Astrocyte (in vitro differentiated cells and primary cell): ENCODE measurements at regions not wholly inside any gene's neighbourhood (a gene's known extent, or its start where the extent isn't known, plus 50 kb on each side); places are given as distances from the start of the nearest gene placed in this dataset.

ENCODE experiments used
- DNase-seq: peaks from one replicate; pipeline ENCODE4 v3.0.0-alpha.2; 2010; ENCODE audit warnings: low read depth
- FAIRE-seq: peaks from 2 replicates; lab custom pipeline; 2011; peaks lifted over from hg19 to GRCh38; lab: Jason Lieb, UNC
- H2AFZ ChIP-seq: 2 replicates; pipeline ENCODE4 v1.6.0; 2012; ENCODE audit warnings: low read depth, low read length, inconsistent platforms
- H3K27ac ChIP-seq: 2 replicates; pipeline ENCODE4 v1.5.1; 2011; ENCODE audit warnings: low read depth, low read length, inconsistent platforms
- H3K27me3 ChIP-seq: 2 replicates; pipeline ENCODE4 v1.6.0; 2011; ENCODE audit warnings: low read length, inconsistent platforms; ENCODE audit not compliant: insufficient read depth
- H3K36me3 ChIP-seq: 2 replicates; pipeline ENCODE4 v1.5.1; 2011; ENCODE audit warnings: low read length, inconsistent platforms; ENCODE audit not compliant: insufficient read depth
- H3K4me1 ChIP-seq: 2 replicates; pipeline ENCODE4 v1.5.1; 2011; ENCODE audit warnings: low read length, inconsistent platforms; ENCODE audit not compliant: insufficient read depth
- H3K4me2 ChIP-seq: 2 replicates; pipeline ENCODE4 v1.6.0; 2012; ENCODE audit warnings: low read length, inconsistent platforms
- H3K4me3 ChIP-seq: 2 replicates; pipeline ENCODE4 v1.5.1; 2011; ENCODE audit warnings: low read depth, mild to moderate bottlenecking, low read length, inconsistent platforms; ENCODE audit not compliant: insufficient read depth
- H3K79me2 ChIP-seq: 2 replicates; pipeline ENCODE4 v1.6.0; 2012; ENCODE audit warnings: mild to moderate bottlenecking, low read length, inconsistent platforms; ENCODE audit not compliant: insufficient read depth
- H3K9ac ChIP-seq: 2 replicates; pipeline ENCODE4 v1.6.0; 2012; ENCODE audit warnings: mild to moderate bottlenecking, low read length, inconsistent platforms
- H3K9me3 ChIP-seq: 2 replicates; pipeline ENCODE4 v1.5.1; 2012; ENCODE audit warnings: low read depth, mild to moderate bottlenecking, low read length, inconsistent platforms; ENCODE audit not compliant: insufficient read depth
- H4K20me1 ChIP-seq: 2 replicates; pipeline ENCODE4 v1.6.0; 2012; ENCODE audit warnings: low read length, inconsistent platforms; ENCODE audit not compliant: insufficient read depth
- H3K27ac Mint-ChIP-seq: one replicate; pipeline ENCODE4 v1.8.0; 2021; ENCODE audit warnings: mild to moderate bottlenecking, mixed read lengths; ENCODE audit not compliant: unreplicated experiment
- H3K27me3 Mint-ChIP-seq: one replicate; pipeline ENCODE4 v1.8.0; 2021; ENCODE audit warnings: low read depth, mixed read lengths; ENCODE audit not compliant: unreplicated experiment
- H3K36me3 Mint-ChIP-seq: one replicate; pipeline ENCODE4 v1.8.0; 2021; ENCODE audit warnings: low read depth, mixed read lengths; ENCODE audit not compliant: unreplicated experiment
- H3K4me1 Mint-ChIP-seq: one replicate; pipeline ENCODE4 v1.8.0; 2021; ENCODE audit warnings: low read depth, mixed read lengths; ENCODE audit not compliant: unreplicated experiment
- H3K4me3 Mint-ChIP-seq: one replicate; pipeline ENCODE4 v1.8.0; 2021; ENCODE audit warnings: mild to moderate bottlenecking, moderate library complexity, mixed read lengths; ENCODE audit not compliant: unreplicated experiment
- H3K9me3 Mint-ChIP-seq: one replicate; pipeline ENCODE4 v1.8.0; 2021; ENCODE audit warnings: mild to moderate bottlenecking, mixed read lengths; ENCODE audit not compliant: unreplicated experiment
- CTCF ChIP-seq: IDR thresholded peaks from 2 replicates; pipeline ENCODE4 v1.5.1; 2011; ENCODE audit warnings: low read depth, mild to moderate bottlenecking, inconsistent platforms, low read length, moderate library complexity; ENCODE audit not compliant: insufficient read depth
- EZH2 ChIP-seq: IDR thresholded peaks from 2 replicates; pipeline ENCODE4 v1.6.1; 2012; ENCODE audit warnings: mild to moderate bottlenecking, low read length, inconsistent platforms; ENCODE audit not compliant: insufficient read depth

DNA sequence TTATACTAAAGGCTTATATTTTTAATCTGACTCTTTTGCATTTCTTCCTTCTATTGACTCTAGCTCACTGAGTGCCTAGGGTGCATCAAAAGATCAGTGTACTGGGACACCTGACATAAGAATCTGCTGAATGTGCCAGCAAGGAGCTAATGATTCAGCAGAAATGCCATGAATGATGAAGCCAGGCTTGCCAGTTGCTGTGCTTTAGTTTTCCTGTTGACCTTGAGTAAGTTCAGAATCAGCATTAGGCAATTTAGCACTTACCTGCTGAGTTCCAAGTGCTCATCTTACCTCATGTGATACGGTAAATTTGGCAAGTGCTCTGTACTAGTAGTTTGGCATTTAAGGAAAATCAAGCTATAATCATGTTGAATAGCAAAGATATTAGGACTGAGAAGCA lies 523.2 kb upstream of the B3GALT2 start:
- H3K9ac ChIP-seq, result no peak overlapping the region
- H3K27me3 Mint-ChIP-seq, result no peaks in the 10 kb centered on the region
- H3K4me1 ChIP-seq, result no peaks in the 10 kb centered on the region
- H3K27ac Mint-ChIP-seq, result no peak overlapping the region
- DNase-seq, result no peak
- no peaks in the 10 kb centered on the region for H3K36me3 Mint-ChIP-seq
- no peaks in the 10 kb centered on the region for H3K79me2 ChIP-seq
- H4K20me1 ChIP-seq, result no peaks in the 10 kb centered on the region
- H3K4me3 Mint-ChIP-seq, result no peak overlapping the region
- no peaks in the 10 kb centered on the region for H3K36me3 ChIP-seq
- no peaks in the 10 kb centered on the region for H3K9me3 ChIP-seq
- no peak overlapping the region for H3K4me3 ChIP-seq
- H3K4me2 ChIP-seq, result no peak overlapping the region
- H3K9me3 Mint-ChIP-seq, result no peaks in the 10 kb centered on the region
- no peak overlapping the region for H2AFZ ChIP-seq
- no peak for FAIRE-seq
- H3K27ac ChIP-seq, result no peak overlapping the region
- no peaks in the 10 kb centered on the region for H3K27me3 ChIP-seq
- no peak for TF ChIP-seq CTCF
- TF ChIP-seq EZH2, result no peak
- H3K4me1 Mint-ChIP-seq, result peaks cover 5% of the 10 kb centered on the region

- no peaks in the 10 kb centered on the region for H3K4me1 ChIP-seq
- Mint-ChIP-seq H3K27me3 (no peaks in the 10 kb centered on the region), H3K9me3 (no peaks in the 10 kb centered on the region), H3K4me1 (peaks cover 7% of the 10 kb centered on the region), H3K27ac (no peak overlapping the region), H3K4me3 (no peak overlapping the region), H3K36me3 (no peaks in the 10 kb centered on the region)
- no peak overlapping the region for H3K27ac ChIP-seq
- H3K4me3 ChIP-seq, result no peak overlapping the region
- H2AFZ ChIP-seq, result no peak overlapping the region
- no peaks in the 10 kb centered on the region for H3K36me3 ChIP-seq
- H3K79me2 ChIP-seq, result no peaks in the 10 kb centered on the region
- no peaks in the 10 kb centered on the region for H3K27me3 ChIP-seq
- FAIRE-seq (no peak), DNase-seq (peak; percentile 78)
- no peak for TF ChIP-seq EZH2
- no peak for TF ChIP-seq CTCF
- H4K20me1 ChIP-seq, result no peaks in the 10 kb centered on the region
- H3K9ac ChIP-seq, result no peak overlapping the region
- peak overlapping the region; percentile 16 for H3K4me2 ChIP-seq
- H3K9me3 ChIP-seq, result no peaks in the 10 kb centered on the region
Observed at GRCh38 chr1:193707271-193708021, 521.0 kb upstream of the B3GALT2 start.

GRCh38 chr1:193706766-193707165 lies 520.4 kb upstream of the B3GALT2 start:
- H3K9me3 Mint-ChIP-seq, result no peaks in the 10 kb centered on the region
- Histone ChIP-seq H3K27me3 (no peaks in the 10 kb centered on the region), H3K36me3 (no peaks in the 10 kb centered on the region), H3K9ac (no peak overlapping the region), H3K79me2 (no peaks in the 10 kb centered on the region), H3K27ac (no peak overlapping the region), H3K4me1 (no peaks in the 10 kb centered on the region), H3K4me3 (no peak overlapping the region), H3K9me3 (no peaks in the 10 kb centered on the region), H2AFZ (no peak overlapping the region), H3K4me2 (no peak overlapping the region), H4K20me1 (no peaks in the 10 kb centered on the region)
- H3K4me3 Mint-ChIP-seq, result no peak overlapping the region
- H3K27me3 Mint-ChIP-seq, result no peaks in the 10 kb centered on the region
- DNase-seq, result peak; percentile 37
- no peak overlapping the region for H3K27ac Mint-ChIP-seq
- H3K36me3 Mint-ChIP-seq, result no peaks in the 10 kb centered on the region
- TF ChIP-seq CTCF (no peak), EZH2 (no peak)
- FAIRE-seq, result no peak
- peaks cover 10% of the 10 kb centered on the region for H3K4me1 Mint-ChIP-seq
